ENCODE measurements at regions not wholly inside any gene's neighbourhood (a gene's known extent, or its start where the extent isn't known, plus 50 kb on each side); places are given as distances from the start of the nearest gene placed in this dataset.

DNA sequence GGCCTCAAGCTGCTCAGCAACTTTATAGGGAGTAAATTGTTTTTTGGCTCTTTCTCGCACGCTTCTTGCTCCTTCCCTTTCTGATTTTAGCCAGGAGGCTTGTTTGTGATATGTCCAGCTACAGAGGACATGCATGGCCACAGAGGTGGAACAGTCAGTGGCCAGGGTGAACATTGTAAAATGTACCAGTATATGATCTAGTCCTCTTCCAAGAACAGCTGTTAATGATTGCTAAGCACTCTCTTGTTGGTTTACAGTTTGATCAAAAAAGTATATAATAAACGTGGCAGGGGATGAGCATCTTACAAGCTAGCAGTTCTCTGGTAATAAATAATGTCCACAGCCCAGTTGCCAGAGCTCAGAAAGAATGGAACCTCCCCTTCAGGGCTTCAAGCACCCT is 461.7 kb upstream of the DYNLRB2 start:
- DNase-seq (ENCODE audit: low spot score) = no peak

DNA sequence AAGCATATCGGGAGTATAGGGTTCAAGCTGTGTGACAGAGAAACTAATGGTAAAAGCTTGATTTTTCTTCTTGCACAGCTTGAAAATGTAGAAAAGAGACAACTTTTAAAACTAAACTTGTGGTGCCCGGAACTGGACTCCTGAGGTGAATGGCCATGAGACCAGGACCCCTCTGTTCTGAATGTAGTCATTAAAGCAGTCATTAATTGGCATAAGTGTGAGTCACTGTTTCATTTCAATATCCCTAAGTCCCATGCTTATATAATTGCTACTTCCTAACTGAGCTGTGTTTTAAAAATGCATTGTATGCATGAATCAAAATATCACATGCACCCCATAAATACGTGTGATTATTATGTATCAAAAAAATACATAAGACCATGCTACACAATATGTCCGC is 463.1 kb upstream of the DYNLRB2 start:
- no peak for DNase-seq (ENCODE audit: low spot score)

DNA sequence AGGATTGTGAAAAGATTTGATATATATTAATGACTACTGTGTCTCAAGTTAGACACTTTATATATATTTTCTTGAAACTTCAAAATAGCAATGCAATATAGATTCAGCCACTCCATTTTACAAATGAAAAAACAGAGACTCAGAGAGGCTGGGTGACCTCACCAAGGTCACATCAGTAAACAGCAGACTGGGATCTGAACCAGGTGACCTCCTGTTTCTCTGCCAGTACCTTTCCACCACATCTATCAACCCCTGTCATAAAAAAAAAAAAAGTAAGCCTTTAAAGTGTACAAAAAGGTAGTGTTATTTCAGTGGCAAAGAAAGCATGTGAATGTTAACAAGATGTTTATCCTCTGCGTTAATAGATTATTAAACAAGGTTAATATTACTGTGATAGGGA is 466.5 kb upstream of the DYNLRB2 start:
- no peak for DNase-seq (ENCODE audit: low spot score)

GRCh38 chr16:80071964-80072456 is 468.8 kb upstream of the DYNLRB2 start:
- DNase-seq (ENCODE audit: low spot score) = no peak

- no peak for DNase-seq (ENCODE audit: low spot score)
Observed at GRCh38 chr16:80066805-80067580, 466.5 kb upstream of the MAF start.

- DNase-seq (ENCODE audit: low spot score) = no peak
Observed at GRCh38 chr16:80065541-80065940, 465.0 kb upstream of the MAF start.

- no peak for DNase-seq (ENCODE audit: low spot score)
Observed at GRCh38 chr16:80063713-80064069, 463.2 kb upstream of the MAF start.

DNA sequence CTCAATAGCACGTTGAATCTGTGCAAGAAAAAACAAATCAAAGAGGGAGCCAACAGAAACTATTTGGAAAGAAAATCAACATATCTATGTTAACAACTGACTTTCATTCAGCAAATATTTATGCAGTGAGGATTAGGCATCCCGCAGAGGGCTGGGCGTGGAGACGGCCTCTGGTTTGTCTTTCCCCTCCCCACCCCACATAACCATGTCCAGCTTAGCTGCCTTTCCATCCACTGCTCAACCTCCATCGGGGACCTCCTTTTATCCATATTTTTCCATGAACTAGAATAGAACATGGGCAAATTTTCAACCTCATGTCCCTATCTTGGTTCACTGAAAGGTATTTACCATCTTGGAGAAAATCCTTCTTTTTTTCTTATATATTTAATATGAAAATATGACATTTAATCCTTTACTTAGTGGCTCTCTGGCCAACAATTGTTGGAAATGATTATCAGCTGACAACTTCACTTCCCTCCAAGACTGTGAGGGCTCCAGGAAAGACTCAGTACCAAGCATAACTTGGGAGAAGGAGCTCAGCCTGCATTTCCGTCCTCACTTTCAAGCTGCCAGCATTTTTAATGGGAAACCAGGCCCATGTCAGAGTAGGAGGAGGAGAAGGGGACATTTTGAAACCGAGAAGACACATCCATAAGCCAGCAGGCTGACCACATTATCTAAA is 462.6 kb upstream of the MAF start:
- no peak for DNase-seq (ENCODE audit: low spot score)

GRCh38 chr16:80062361-80063030 is 462.0 kb upstream of the MAF start:
- no peak for DNase-seq (ENCODE audit: low spot score)

GRCh38 chr16:80060470-80060869 is 459.9 kb upstream of the MAF start:
- no peak for DNase-seq (ENCODE audit: low spot score)

GRCh38 chr16:80059836-80060235 is 459.3 kb upstream of the MAF start:
- DNase-seq (ENCODE audit: low spot score) = no peak

GRCh38 chr16:80058214-80058613 is 457.7 kb upstream of the MAF start:
- DNase-seq (ENCODE audit: low spot score) = no peak

DNA sequence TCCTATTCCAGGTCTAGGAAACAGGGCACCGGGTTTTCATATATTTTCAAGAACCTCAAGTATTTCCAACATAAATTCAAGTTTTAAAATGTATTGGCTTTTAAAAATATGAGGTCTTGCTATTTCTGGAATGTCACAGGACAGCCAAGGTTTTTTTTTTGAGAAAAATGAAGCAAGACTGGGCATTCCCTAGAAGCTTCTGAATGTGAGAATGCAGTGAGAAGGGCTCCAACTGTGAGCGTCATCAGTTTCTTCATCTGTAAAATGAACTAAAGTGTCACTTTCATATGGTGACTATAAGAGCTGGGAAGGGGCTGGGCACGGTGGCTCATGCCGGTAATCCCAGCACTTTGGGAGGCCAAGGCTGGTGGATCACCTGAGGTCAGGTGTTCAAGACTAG is 455.8 kb upstream of the MAF start:
- DNase-seq (ENCODE audit: low spot score) = no peak

DNA sequence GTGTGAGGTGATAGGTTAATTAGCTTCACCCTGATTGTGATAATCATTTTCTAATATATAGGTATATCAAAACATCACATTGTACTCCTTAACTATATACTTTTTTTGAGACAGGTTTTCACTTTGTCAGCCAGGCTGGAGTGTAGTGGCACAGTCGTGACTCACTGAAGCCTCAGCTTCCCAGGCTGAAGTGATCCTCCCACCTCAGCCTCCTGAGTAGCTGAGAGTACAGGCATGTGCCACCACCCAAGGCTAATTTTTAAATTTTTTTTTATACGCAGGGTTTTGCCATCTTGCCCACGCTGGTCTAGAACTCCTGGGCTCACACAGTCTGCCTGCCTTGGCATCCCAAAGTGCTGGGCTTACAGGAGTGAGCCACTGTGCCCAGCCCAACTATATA is 455.3 kb upstream of the MAF start:
- no peak for DNase-seq (ENCODE audit: low spot score)

DNA sequence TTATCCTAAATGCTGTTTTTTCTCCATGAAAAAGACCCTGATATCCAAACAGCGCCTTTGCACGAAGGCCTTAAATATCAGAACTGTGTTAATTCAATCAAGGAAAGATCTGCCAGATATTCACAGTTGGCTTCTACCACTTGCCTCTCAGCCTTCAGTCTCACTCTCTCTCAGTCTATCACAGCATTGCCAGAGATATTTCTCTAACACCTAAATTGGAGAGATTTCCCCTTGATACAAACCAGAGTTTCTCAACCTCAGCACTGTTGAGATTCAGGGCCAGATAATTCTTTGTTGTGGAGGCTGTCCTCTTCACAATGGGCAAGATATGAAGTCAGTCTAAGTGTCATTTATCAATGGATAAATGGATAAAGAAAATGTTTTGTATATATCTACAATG is 454.1 kb upstream of the MAF start:
- no peak for DNase-seq (ENCODE audit: low spot score)

- no peak for DNase-seq (ENCODE audit: low spot score)
Observed at GRCh38 chr16:80051040-80051439, 450.5 kb upstream of the MAF start.

DNA sequence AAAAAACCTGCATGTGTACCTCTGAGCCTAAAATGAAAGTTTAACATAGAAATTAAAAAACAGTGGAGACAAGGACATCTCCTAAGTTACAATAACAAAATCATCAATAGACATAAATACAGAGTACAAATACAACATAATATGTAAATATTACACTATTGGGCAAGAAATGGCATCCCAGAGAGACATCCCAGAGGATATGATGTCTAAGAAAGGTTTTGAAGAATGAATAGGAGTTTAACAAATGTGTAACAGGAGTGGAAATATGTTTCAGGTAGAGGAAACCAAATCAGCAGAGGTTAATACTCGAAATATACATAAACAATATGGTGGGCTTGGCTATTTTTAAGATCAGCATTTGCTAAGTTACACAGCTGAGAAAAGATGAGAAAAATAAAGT is 447.7 kb upstream of the MAF start:
- DNase-seq (ENCODE audit: low spot score) = no peak

GRCh38 chr16:80047842-80048241 is 447.3 kb upstream of the MAF start:
- no peak for DNase-seq (ENCODE audit: low spot score)

DNA sequence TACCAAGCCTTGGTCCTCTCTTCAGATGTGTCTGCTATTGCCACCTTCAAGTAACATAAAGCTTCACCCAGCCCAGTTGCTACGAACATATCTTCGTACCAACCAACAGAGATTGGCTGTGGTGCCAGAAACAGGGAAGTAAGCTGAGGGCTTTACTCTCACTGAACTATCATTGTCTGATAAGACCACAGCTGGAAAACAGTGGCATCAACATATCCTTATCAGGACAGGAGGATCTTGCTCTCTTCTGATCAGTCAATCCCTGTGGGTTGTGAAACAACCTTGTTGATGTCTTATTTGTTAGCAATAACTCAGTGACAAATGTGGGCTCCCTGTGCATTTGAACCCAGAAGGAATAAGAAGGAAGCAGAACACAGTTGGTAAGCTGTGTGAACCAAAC is 446.3 kb upstream of the MAF start:
- DNase-seq (ENCODE audit: low spot score) = no peak

DNA sequence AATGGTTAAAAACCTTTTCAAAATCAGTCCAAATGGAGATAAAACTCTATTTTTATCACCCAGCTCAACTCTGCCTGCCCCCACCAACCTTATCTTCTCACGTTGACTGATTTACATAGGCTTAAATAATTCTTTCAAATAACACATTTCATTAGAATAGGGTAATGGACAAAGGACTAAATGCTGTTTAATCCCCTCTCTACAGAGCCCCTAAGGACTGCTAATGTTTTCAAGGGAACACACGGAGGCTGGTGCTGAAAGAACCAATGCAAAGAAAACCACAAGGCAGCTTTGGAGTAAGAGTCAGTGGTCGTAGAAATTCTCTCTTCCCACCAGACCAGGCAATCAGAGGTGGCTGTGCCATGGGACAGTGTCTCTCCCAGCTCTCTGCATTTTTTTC is 445.7 kb upstream of the MAF start:
- no peak for DNase-seq (ENCODE audit: low spot score)

DNA sequence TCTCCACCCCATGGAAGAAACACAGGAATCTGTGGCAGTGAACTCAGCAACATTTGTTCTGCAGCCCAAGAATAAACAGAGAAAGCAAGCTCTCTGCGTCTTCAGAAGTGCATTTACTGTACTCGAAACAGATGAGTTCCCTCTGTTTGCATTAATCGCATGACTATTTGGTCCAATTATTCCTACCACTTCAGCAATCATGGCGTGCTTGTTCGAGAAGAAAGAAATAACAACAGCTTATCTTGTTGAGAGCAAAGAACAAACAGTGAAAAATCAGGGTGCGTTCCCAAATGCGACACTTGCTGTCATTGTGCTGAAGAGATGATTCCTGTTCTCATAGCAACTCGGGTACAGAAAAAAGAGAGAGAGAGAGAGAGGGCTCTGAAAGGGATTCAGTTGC is 445.3 kb upstream of the MAF start:
- DNase-seq (ENCODE audit: low spot score) = no peak

DNA sequence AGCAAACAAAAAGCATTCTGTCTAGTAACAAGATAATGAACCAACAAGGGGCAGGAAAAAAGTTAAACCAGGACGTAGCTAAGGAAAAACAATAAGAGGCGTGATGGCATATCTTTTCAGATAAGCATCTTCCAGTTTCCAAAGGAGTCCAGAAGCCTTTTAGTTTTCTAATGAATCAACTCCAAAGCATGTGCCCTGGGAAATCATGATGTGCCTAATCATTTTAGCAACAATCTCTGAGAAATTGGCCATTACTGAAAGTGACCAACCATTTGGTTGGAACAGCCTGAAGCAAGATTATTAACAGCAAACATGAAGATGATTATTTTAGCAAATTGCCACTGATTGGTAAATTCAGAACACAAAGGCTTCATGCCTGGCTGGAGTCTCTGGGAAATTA is 440.9 kb upstream of the MAF start:
- DNase-seq (ENCODE audit: low spot score) = no peak

DNA sequence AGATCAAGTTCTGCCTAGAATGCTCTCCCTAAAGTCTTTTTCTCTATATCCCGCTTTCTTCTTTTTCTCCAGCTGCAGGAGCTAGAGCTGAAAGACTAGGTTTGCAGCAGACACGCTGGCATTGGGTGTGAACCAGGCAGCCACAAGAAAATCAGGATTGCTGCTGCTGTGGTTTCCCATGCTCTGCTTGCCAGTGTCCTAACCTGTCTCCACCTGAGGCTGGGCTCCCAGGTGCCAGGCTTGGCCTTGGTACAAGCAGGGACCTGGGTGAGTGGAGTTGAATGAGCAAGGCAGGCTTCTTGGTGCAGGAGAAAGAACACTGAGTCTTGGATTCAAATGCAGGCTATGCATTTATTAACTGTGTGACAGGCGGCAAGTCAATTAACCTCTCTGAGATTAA is 440.3 kb upstream of the MAF start:
- DNase-seq (ENCODE audit: low spot score) = no peak

All from NAMALWA (cell line).